ENCODE measurements at regions not wholly inside any gene's neighbourhood (a gene's known extent, or its start where the extent isn't known, plus 50 kb on each side); places are given as distances from the start of the nearest gene placed in this dataset.

DNA sequence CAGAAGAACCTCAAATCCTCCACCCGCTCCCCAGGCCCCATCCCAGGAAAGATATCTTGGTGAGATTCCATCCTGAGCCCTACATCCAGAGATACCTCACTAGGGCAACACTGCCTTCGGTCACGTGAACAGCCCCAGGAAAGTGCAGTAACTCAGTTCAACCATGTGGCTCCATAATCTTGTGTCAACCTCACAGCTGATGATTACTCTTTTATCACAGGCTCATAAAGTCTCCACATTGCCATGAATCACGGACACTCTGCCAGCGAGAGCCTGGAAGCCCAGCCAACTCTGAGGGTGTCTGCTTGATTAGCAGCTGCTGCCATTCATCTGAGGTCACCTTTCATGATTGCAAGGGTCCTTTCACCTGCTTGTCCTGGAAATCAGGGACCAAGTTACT, 175.8 kb upstream of the LRFN2 start:
- TF ChIP-seq, protein P1, sequence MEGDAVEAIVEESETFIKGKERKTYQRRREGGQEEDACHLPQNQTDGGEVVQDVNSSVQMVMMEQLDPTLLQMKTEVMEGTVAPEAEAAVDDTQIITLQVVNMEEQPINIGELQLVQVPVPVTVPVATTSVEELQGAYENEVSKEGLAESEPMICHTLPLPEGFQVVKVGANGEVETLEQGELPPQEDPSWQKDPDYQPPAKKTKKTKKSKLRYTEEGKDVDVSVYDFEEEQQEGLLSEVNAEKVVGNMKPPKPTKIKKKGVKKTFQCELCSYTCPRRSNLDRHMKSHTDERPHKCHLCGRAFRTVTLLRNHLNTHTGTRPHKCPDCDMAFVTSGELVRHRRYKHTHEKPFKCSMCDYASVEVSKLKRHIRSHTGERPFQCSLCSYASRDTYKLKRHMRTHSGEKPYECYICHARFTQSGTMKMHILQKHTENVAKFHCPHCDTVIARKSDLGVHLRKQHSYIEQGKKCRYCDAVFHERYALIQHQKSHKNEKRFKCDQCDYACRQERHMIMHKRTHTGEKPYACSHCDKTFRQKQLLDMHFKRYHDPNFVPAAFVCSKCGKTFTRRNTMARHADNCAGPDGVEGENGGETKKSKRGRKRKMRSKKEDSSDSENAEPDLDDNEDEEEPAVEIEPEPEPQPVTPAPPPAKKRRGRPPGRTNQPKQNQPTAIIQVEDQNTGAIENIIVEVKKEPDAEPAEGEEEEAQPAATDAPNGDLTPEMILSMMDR (conservative IDR thresholded peaks at IDR 0.05 in 1 of 2, IDR thresholded peaks at IDR 0.05 in 1 of 2; ENCODE audit: extremely low read depth in 1 of 2, insufficient read depth in 1 of 2, low read depth in 1 of 2, low read length in 2 of 2) = no peak
- TF ChIP-seq EZH2 (IDR thresholded peaks at IDR 0.05; ENCODE audit: borderline replicate concordance, low read length) = no peak

Data from mammary epithelial cell (primary cell).